NCI-H2196 treated with DMSO at 0.1 percent for 48 hours (cell line): ENCODE measurements at regions not wholly inside any gene's neighbourhood (a gene's known extent, or its start where the extent isn't known, plus 50 kb on each side); places are given as distances from the start of the nearest gene placed in this dataset.
"Not testable (repeated sequence)": the region's sequence is repeated elsewhere in the genome, so short reads cannot be mapped to it uniquely, and the experiment has no call there.

ENCODE experiments used
- DNase-seq: peaks from one replicate; lab custom pipeline; 2025; ENCODE audit not compliant: unreplicated experiment; lab: John Stamatoyannopoulos, UW

DNA sequence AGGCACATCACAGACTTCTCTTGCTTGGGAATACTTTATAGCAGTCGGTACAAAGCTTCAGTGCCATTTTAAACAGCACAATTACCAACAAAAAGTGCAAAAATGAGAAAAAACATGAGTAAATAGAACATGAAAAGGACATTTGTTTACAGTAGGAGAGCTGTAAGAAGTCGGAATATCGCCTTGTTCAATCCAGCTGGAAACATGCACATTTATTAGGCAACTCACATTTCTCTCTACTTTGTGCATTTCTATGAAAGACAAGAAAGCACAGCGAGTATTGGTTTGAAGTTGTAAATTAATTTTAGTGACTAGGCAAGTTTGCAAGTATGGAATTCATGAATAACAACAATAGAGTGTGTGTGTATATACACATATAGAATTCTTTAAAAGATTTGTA lies 484.7 kb downstream of the DACH1 start:
- DNase-seq, result no peak

- no peak for DNase-seq
These were observed 486.8 kb downstream of the DACH1 start for GRCh38 chr13:71380191-71380590.

DNA sequence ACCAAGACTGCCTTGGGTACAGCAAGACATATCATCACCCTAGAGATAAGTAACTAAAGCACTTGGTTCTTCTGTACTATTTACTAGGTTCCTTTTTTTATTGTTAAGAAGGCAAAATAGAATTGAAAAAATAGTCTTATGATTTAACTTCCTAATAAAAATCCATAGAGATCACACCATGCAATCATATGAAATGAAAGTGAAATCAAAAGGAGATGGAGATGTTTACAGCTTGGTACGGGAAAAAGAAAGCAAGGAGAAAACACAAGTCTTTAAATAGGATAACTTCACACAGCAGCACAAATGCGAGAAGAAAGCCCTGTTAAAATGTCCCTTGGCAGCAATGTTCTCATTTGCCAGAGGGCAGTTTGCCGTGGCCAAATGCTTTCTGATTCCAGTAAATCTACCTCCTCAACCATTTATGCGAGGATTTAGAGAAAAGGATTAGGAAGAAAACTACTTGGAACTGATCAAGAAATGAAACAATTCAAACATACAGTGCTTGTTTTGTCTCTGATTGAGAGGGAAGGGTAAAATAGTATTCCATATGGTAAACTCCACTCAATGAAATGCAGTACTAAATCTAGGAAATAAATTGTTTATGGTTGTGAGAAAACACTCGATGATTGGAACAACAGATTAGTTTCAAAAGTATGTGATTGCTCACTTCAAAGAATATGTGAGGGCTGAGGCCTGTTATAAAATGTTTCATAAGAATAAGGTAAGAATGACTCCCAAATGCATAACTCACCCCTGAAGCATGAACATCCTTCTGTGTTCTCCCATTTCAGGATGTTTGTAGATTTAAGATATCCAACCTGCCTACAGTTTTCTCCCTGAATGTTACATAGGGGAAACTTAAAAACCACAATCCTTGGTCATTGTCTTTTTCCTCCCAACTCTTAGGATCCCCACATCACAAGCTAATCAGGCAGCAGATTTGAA lies 487.8 kb downstream of the DACH1 start:
- no peak for DNase-seq

DNA sequence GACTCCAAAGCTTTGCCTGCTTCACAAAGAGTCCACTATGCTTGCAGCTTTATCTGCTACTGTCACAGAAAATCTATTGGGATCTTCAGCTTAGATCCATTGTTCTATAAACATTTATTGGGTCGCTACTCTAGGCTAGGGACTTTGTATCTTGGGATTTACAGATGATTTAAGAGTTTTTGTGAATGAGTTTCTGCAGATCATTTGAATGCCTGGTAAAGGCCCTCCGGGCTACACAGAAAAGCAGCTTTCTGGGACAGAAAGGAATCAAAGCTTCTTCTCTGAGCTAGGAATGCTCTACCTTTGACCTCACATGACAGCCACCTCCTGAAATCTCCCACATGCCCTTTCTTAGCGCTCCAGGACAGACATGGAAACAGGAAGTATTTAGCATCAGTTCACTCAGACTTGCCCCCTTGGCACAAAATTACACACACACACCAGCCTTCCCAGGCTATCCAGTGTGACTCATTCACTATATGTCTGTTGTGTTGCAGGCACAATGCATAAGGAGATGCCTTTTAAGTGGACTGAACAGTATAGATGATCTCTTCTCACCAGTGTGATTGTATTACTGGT lies 492.4 kb downstream of the DACH1 start:
- DNase-seq, result no peak

DNA sequence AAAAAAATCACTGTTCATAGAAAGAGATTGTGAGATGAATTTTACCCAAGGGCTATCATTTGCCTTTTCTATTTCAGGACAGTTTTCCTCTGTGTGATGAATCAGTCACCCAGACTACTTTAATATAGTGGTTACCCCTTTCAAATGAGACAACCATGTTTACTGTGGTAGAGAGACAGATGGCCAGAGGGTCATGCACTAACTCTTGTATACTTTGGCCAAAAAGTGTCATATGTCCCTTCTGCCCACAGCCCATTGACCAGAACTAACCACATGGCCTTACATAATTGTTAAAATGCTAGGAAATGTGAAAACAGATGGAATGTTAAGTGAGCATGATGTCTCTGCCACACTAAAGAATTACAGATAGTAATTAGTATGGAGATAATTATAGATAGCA lies 498.7 kb downstream of the DACH1 start:
- DNase-seq, result no peak

DNA sequence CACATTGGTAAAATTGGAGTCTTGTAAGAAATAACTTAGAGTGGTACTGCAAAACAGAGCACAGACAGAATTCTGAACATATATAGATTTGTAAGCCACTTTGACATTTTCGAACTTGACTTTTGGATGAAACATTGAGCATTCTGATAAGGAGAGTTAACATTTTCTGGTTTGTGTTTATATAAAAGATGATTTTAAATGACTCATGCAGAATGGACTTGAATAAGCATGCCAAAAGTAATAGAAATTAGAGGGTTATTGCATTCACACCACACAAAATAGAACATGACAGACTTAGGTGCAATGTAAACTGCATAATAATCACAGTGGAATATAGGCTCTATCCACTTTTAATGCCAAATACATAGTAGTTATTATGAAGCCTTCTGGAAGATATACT lies 507.0 kb downstream of the DACH1 start:
- DNase-seq, result no peak

DNA sequence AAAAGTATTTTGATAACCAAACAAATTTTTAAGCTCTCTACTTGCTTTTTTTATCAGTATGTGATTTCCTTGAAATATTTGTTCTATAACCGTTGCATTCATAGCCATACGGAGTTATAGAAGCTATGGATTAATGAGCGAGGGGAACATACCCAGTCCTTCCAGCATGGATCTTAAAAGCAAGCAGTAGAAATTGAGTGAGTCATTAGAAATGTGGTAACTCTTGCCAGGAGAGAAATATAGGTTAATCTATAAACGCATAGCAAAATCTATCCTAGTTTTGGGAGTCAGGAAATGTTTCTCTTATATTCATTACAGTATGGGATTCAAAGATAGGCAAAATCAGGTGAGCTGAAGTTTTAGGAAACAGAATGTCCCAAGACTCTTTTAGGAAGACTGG lies 507.4 kb downstream of the DACH1 start:
- no peak for DNase-seq

- no peak for DNase-seq
These were observed 508.8 kb downstream of the DACH1 start for GRCh38 chr13:71358218-71358617.

- no peak for DNase-seq
These were observed 512.0 kb downstream of the DACH1 start for GRCh38 chr13:71355010-71355409.

DNA sequence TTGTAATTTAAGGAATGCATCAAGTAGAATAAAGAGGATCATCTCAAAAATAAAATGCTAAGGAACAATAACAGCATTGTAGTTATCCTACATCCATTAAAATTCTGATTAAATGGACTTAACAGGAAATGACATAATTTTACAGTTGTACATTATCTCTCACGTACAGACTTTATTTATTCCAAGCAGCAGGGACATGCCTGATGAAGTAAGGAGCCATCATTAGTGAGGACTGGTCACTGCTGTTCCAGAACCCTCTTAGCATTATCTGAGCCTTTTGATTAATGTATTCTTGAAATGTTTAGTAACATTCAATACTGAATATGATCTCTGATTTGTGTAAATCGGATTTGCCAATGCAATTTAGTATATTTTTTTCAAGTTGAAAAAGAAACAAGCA lies 516.1 kb downstream of the DACH1 start:
- no peak for DNase-seq

DNA sequence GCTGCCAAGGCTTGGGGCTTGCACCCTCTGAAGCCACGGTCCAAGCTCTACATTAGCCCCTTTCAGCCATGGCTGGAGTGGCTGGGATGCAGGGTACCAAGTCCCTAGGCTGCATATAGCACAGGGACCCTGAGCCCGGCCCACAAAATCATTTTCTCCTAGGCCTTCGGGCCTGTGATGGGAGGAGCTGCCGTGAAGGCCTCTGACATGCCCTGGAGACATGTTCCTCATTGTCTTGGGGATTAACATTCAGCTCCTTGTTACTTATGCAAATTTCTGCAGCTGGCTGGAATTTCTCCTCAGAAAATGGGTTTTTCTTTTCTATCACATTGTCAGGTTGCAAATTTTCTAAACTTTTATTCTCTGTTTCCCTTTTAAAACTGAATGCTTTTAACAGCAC lies 521.1 kb downstream of the DACH1 start:
- not testable (repeated sequence) for DNase-seq

DNA sequence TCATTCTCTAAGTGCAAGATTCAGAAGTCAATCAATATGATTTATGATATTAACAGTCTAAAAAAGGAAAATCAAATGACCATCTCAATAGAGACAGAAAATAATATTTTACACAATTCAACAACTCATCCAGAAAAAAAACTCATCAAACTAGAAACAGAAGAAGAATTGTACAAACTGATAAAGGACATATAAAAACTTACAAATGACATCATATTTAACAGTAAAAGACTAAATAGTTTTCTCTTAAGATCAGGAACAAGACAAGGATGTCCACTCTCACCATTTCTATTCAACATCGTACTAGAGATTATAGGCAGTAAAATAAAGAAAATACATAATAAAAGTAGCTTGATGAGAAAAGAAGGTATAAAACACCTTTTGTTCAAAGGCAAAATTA lies 527.3 kb downstream of the DACH1 start:
- DNase-seq, result no peak

DNA sequence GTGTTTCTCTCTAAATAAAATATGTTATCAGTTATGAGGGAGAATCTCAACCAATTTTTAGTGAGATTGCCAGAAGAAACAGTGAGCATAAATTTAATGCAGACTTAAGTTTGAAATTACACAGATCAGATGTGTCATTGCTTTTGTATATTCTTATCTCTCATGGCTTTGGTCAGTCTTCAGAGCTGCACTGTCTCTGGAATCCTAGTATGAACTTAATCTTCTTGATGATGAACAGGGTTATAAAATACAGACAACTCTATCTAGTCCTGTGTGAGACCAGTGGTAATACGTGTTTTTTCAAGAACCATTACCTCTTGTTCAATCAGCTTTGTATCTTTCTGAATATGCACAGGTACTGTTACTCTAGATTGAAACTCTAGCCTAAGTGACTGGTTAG lies 528.0 kb downstream of the DACH1 start:
- DNase-seq, result no peak

GRCh38 chr13:71338070-71338469 lies 528.9 kb downstream of the DACH1 start:
- no peak for DNase-seq

- DNase-seq, result no peak
These were observed 539.7 kb downstream of the DACH1 start for GRCh38 chr13:71327266-71327665.

DNA sequence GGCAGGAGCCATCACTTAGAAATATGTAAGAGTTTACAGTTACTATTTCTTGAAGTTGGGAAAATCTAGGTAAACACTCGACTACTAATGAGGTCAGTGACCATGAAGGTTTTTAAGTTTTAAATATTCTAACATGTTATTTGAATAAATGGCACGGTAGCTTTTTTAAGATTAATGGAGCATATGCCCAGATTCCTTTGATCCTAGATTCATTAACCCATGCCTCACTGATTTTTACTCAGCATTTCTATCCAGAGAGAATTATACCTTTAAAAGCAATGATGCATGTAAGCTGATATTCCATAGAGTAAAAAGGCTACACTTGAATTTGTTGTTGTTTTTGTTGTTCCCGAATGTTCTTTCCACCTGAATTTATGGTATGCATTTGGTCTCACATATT lies 541.4 kb downstream of the DACH1 start:
- no peak for DNase-seq

DNA sequence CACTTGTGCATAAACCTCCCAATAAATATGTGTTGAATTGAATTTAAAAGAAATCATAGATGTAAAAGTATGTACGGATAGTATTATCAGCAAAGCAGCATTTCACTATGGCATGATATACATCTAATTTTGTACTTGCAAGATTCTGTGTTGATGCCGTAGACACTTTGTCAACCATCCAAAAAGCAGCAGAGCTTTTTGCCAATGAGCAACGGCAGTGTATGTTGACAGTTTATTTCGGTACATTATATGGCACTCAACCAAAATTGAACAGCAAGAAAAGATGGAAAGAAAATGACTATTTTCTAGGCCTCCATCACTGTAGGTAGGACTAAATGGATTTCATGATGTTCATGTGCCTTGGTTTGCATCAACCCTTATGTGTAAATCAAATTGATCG lies 543.7 kb downstream of the DACH1 start:
- DNase-seq, result no peak

GRCh38 chr13:71320452-71320851 lies 546.6 kb downstream of the DACH1 start:
- no peak for DNase-seq

DNA sequence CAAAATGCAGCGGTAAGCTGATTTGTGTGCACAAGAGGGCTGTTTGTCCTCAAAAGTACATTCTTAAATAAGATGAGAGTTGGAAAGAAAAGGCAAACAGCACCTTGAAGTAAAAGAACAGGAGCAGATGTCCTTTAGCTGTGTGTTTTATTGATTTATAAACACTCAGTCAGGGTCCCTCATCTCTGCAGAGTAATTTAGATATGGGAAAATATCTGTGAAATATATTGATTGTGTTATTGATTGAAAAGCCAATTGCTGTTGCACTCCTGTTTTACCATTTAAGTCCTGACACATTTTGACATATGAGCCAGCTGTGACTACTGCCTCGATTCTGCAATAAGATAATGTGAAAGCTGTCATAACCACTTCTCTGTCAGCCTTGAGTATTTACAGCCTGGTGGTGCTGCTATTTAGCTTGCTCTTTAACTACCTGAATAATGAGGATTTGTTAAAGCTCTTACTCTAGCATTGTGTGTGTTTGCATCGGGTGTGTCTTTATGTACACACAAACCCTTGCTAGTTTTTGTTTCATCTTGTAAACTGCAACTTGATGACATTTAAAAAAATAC lies 550.1 kb downstream of the DACH1 start:
- no peak for DNase-seq

DNA sequence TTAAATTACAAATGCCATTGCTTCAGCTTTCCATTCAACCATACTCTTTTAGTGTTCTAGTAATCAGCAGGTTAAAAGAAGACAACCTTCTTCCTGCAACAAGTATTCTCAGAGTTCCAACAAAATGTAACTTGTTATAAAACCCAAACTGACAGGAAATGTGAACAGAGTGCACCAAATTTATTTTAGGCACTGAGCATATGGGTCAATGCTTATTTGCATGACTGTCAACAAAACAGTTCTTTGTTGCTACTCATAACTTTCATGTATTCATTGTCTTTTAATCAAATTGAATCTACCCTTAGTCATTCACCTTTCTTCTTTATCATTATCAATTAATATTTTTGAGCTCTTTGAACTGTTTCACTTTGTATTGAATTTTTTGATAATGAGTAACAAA lies 554.1 kb downstream of the DACH1 start:
- no peak for DNase-seq

- no peak for DNase-seq
These were observed 557.1 kb downstream of the DACH1 start for GRCh38 chr13:71309905-71310304.

DNA sequence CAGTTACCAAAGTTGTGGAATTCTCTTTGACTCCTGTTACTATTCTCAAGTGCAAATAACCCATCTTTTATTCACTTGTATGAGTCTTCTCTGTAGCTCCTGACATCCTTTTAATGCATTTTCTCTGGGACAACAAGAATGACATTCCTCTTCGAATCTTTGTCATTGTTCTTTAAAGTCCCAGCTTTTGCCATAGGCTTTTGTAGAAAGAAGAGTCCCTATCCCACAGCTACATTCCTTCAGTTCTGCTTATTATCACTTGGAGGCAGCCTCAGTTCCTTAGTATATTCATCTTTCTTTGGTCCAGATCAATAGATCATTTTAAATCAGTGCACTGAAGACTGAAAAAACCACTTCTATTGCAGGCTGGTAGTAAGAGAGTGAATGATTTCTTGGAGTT lies 560.2 kb downstream of the DACH1 start:
- no peak for DNase-seq
